T-helper 17 cell (primary cell): ENCODE measurements at regions not wholly inside any gene's neighbourhood (a gene's known extent, or its start where the extent isn't known, plus 50 kb on each side); places are given as distances from the start of the nearest gene placed in this dataset.

Experiments used
- ATAC-seq: fragments of 150-1000 bp; cut with Tn5 transposase; 2 replicates; pipeline ENCODE4 v1.10.0; 2021; ENCODE audit warnings: mild to moderate bottlenecking, moderate library complexity
- DNase-seq, 3 donors: peaks; one replicate each; pipeline versions ENCODE4 v3.0.0 to v3.0.0-alpha.2; 2020 to 2021
- H3K9me3 ChIP-seq: one replicate; pipeline ENCODE4 v1.7.0; 2013; ENCODE audit warnings: low read length, mild to moderate bottlenecking; ENCODE audit not compliant: control insufficient read depth, poor library complexity, severe bottlenecking
- H3K27ac Mint-ChIP-seq: one replicate; pipeline ENCODE4 v1.8.0; 2022; ENCODE audit warnings: mild to moderate bottlenecking, moderate library complexity, mixed read lengths
- H3K27me3 Mint-ChIP-seq: one replicate; pipeline ENCODE4 v1.8.0; 2022; ENCODE audit warnings: mixed read lengths
- H3K36me3 Mint-ChIP-seq: one replicate; pipeline ENCODE4 v1.8.0; 2022; ENCODE audit warnings: low read depth, mixed read lengths
- H3K4me1 Mint-ChIP-seq: one replicate; pipeline ENCODE4 v1.8.0; 2022; ENCODE audit warnings: mild to moderate bottlenecking, mixed read lengths
- H3K4me3 Mint-ChIP-seq: one replicate; pipeline ENCODE4 v1.8.0; 2022; ENCODE audit warnings: mild to moderate bottlenecking, moderate library complexity, mixed read lengths

DNA sequence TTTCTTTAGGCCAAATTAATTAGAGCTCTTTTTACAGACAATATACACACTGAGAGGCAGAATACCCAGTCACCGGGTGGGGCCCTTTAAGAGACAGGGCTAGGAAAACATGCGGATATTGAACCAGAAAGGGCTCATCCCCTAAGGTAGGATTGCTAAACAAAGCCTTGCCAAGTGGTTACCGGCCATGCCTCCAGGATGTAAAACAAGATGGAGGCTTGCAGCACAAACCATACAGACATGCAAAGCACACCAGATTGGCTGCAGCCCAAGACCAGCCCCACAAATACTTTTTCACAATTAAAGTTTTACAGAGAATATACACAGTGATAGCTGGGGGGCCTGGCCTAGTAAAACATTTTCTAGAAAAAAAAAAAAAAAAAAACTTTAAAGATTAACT is 210.0 kb downstream of the KLHL4 start:
- Mint-ChIP-seq H3K36me3 (no peaks in the 10 kb centered on the region), H3K4me1 (no peaks in the 10 kb centered on the region), H3K4me3 (no peak overlapping the region), H3K27me3 (no peaks in the 10 kb centered on the region), H3K27ac (no peak overlapping the region)
- no peak for ATAC-seq
- no peaks in the 10 kb centered on the region for H3K9me3 ChIP-seq
- DNase-seq = no peak

DNA sequence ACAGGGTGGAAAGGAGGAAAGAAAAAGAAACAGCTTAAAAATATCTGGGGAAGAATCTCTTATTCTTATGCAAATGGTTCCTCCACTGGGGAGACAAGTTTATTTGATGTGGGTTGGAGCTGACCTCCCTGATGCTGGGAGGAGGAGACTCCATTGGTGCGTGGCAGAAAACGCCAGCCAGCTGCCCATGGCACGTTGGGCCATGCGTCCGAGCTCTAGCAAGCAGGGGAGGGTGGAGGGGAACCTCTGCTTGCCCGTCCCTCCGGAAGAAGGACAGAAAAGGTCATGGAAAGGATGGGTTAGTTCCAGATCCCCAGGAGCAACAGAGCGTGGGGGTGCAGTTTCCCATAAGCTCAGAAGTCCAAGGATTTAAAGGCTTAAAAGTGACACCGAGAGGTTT is 210.4 kb downstream of the KLHL4 start:
- no peak for DNase-seq
- Mint-ChIP-seq H3K36me3 (no peaks in the 10 kb centered on the region), H3K4me1 (no peaks in the 10 kb centered on the region), H3K4me3 (no peak overlapping the region), H3K27ac (no peak overlapping the region), H3K27me3 (no peaks in the 10 kb centered on the region)
- H3K9me3 ChIP-seq = no peaks in the 10 kb centered on the region
- no peak for ATAC-seq

DNA sequence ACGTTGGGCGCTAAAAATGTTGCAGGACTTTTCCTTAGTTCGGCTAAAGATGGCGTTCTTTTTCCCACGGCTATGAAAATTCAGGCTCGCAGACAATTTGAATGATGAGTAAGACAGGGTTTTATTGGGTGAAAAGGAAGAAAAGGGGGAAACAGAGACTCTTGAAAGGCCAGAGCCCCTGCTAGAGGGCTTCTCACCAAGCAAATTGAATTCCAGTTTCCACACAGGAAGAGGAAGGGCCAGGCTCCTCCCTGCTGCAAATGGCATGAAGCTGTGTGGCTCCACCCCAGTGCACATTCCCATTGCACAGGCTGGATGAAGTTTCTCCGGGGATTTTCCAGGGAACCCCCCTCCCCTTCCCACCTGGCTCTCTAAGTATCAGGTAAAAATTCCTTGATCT is 210.9 kb downstream of the KLHL4 start:
- H3K9me3 ChIP-seq = no peaks in the 10 kb centered on the region
- Mint-ChIP-seq H3K4me3 (no peak overlapping the region), H3K36me3 (no peaks in the 10 kb centered on the region), H3K27ac (no peak overlapping the region), H3K27me3 (no peaks in the 10 kb centered on the region), H3K4me1 (no peaks in the 10 kb centered on the region)
- ATAC-seq = no peak
- DNase-seq = no peak

DNA sequence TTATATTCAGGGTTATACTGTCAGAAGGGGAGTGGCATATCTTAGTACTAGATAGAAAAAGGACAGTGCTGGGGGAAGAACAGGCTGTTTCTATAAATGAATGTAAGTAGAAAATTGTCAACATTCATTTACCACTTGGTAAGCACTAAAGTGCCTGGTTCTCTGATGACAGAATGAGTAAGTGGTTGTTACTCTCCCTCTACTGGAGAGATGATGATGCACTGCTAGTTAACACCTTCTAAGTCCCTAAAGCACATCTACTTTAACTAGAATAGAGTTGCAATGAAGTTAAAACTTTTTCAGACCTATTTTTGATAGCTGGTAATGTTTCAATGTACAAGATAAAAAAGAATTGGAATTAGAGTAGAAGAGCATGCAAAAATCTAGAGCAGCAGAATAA is 214.5 kb downstream of the KLHL4 start:
- H3K27me3 Mint-ChIP-seq = no peaks in the 10 kb centered on the region
- no peak overlapping the region for H3K27ac Mint-ChIP-seq
- DNase-seq (no peak), ATAC-seq (no peak)
- H3K9me3 ChIP-seq = no peaks in the 10 kb centered on the region
- H3K4me1 Mint-ChIP-seq = no peaks in the 10 kb centered on the region
- H3K4me3 Mint-ChIP-seq = no peak overlapping the region
- H3K36me3 Mint-ChIP-seq = no peaks in the 10 kb centered on the region

DNA sequence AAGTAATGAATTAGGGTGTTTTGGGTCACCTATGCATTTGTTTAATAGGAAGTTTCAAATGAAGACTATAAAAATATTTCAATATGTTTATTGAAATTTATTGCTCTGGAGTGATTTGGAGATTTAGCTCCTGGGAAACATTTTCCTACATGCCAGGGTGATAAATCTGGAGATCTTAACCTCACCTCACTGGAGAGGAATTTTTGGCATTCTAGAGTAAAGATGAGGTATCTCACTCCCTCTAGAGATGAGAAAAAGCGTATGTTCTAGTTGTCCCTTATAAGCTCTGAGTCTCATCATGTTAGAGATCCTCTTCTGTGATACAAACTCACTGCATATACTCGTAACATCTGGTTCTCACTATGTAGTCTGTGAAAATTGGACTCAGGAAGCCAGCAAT is 219.0 kb downstream of the KLHL4 start:
- DNase-seq (no peak), ATAC-seq (no peak)
- Mint-ChIP-seq H3K27ac (no peak overlapping the region), H3K27me3 (no peaks in the 10 kb centered on the region), H3K36me3 (no peaks in the 10 kb centered on the region), H3K4me1 (no peaks in the 10 kb centered on the region), H3K4me3 (no peak overlapping the region)
- no peaks in the 10 kb centered on the region for H3K9me3 ChIP-seq

DNA sequence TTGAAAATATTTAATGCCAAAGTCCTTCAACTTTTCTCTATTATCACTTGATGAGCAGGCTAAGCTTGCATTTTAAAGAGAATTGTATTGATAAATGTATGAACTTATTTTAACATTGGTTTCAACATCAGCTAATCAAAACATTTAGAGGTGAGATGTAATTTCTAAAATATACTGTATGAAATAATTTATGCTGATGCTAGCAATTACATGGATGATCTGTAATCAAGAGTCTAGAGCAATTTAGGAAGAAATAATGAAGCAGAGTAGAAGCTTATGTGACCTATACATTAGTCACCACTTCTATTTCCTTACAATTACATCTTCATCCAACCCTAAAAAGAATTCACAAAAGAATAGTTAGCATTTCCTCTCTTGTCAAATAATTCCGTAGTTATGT is 226.8 kb downstream of the KLHL4 start:
- Mint-ChIP-seq H3K27me3 (no peaks in the 10 kb centered on the region), H3K4me3 (no peak overlapping the region), H3K36me3 (no peaks in the 10 kb centered on the region), H3K4me1 (no peaks in the 10 kb centered on the region), H3K27ac (no peak overlapping the region)
- DNase-seq (no peak), ATAC-seq (no peak)
- H3K9me3 ChIP-seq = no peaks in the 10 kb centered on the region

DNA sequence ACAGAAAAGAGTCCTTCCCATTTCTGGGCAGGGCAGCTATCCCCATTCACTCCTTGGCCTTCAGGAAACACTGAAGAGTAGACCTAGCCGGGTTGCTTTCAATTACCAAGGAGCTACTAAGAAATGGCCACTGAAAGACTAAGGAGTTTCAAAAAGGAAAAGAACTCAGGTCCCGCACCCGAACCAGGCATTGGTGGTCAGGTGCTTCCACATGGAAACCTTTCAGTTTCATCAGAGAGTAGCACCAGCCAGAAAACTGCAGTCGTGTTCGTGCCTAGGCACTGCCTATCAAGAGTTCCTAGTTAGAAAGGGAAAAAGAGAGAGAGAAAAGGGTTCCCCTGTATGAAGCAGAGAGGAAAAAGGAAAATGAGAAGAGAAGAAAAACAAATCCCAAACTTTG is 237.9 kb downstream of the KLHL4 start:
- no peaks in the 10 kb centered on the region for H3K36me3 Mint-ChIP-seq
- ATAC-seq = no peak
- no peaks in the 10 kb centered on the region for H3K4me1 Mint-ChIP-seq

DNA sequence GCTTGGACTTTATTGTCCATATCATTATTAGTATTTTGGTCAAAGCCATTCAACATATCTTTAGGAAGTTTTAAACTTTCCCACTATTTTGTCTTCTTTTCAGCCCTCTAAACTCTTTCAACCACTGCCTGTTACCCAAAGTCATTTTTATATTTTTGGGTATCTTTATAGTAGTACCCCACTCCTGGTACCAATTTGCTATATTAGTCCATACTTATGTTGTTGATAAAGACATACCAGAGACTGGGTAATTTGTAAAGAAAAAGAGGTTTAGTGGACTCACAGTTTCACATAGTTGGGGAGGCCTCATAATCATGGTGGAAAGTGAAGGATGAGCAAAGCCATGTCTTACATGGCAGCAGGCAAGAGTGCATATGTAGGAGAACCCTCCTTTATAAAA is 271.4 kb downstream of the KLHL4 start:
- no peaks in the 10 kb centered on the region for H3K9me3 ChIP-seq
- Mint-ChIP-seq H3K36me3 (no peaks in the 10 kb centered on the region), H3K4me1 (no peaks in the 10 kb centered on the region), H3K27me3 (no peaks in the 10 kb centered on the region), H3K27ac (no peak overlapping the region), H3K4me3 (no peak overlapping the region)
- no peak for DNase-seq
- ATAC-seq = no peak

More for the DNA sequence above, 237.9 kb downstream of the KLHL4 start:
- no peak overlapping the region for H3K4me3 Mint-ChIP-seq
- no peaks in the 10 kb centered on the region for H3K9me3 ChIP-seq
- H3K27me3 Mint-ChIP-seq = no peaks in the 10 kb centered on the region
- no peak overlapping the region for H3K27ac Mint-ChIP-seq
- no peak for DNase-seq

DNA sequence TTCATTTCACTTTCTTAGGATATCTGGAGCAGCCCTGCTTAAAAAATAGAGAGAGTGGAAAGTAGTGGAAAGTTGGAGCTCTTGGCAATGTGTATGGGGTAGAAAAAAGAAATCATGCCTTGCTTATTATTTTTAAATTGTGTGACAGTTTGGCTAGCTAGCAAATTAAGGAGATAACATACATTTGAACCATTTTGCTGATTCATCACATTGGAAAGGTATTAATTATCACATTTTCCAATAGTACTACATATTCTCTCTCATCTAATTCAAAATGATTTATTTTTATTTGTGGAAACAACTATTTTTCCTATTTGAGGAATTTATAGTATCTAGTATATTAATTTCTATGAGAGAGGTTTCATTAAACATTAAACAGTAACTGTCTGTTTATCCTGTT is 280.4 kb downstream of the KLHL4 start:
- H3K4me3 Mint-ChIP-seq = no peak overlapping the region
- ATAC-seq = no peak
- H3K36me3 Mint-ChIP-seq = peaks cover 2% of the 10 kb centered on the region
- H3K4me1 Mint-ChIP-seq = no peaks in the 10 kb centered on the region
- no peak for DNase-seq
- no peak overlapping the region for H3K27ac Mint-ChIP-seq
- no peaks in the 10 kb centered on the region for H3K27me3 Mint-ChIP-seq
- no peaks in the 10 kb centered on the region for H3K9me3 ChIP-seq

DNA sequence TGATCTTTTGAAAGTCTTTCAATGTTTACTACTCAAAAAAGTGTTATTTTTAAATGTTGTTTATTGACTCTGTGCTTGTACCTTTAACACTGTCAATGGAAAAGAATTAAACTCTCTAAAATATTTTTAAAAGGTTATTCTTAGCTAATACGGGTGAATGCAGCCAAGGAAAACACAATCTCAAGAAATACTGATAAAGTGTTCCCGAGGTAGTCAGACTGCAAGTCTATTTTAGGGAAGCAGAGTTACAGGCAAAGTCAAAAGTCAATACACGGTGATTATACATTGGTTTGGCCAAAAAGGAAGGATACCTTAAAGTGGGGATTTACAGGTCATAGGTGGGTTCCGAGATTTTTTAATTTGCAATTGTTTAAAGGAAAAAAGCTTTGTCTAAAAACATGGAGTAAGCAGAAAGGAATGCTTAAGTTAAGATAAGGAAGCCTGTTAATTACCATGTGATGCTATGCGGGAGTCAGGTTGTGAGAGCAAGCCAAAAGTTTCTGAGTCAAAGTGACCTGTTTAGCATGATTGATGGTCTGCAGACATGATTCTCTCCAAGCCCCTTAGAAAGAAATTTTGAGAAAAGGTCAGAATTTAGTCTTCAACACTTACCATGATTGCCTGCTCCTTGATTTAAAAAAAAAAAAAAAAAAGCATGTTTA is 288.4 kb downstream of the KLHL4 start:
- DNase-seq (no peak), ATAC-seq (no peak)
- no peak overlapping the region for H3K4me3 Mint-ChIP-seq
- H3K27ac Mint-ChIP-seq = no peak overlapping the region
- no peaks in the 10 kb centered on the region for H3K4me1 Mint-ChIP-seq
- no peaks in the 10 kb centered on the region for H3K27me3 Mint-ChIP-seq
- H3K36me3 Mint-ChIP-seq = no peaks in the 10 kb centered on the region
- no peaks in the 10 kb centered on the region for H3K9me3 ChIP-seq

DNA sequence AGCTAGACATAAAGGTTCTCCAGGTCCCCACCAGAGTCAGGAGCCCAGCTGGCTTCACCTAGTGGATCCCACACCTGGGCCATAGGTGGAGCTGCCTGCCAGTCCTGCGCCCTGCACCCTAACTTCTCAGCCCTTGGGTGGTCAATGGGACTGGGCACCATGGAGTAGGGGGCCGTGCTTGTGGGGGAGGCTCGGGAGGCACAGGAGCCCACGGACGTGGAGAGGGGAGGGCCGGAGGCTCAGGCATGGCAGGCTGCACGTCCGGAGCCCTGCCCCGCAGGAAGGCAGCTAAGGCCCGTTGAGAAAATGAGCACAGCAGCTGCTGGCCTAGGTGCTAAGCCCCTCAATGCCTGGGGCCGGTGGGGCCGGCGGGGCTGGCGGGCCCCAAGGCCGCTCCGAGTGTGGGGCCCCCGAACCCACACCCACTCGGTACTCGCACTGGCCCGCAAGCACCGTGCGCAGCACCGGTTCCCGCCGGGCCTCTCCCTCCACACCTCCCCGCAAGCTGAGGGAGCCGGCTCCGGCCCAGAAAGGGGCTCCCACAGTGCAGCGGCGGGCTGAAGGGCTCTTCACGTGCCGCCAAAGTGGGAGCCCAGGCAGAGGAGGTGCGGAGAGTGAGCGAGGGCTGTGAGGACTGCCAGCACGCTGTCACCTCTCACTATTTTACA is 291.1 kb downstream of the KLHL4 start:
- no peaks in the 10 kb centered on the region for H3K4me1 Mint-ChIP-seq
- H3K4me3 Mint-ChIP-seq = no peak overlapping the region
- H3K27ac Mint-ChIP-seq = no peak overlapping the region
- no peaks in the 10 kb centered on the region for H3K36me3 Mint-ChIP-seq
- H3K9me3 ChIP-seq = no peaks in the 10 kb centered on the region
- DNase-seq (peak in 1 of 3 donors; percentile 1), ATAC-seq (no peak)
- H3K27me3 Mint-ChIP-seq = no peaks in the 10 kb centered on the region

DNA sequence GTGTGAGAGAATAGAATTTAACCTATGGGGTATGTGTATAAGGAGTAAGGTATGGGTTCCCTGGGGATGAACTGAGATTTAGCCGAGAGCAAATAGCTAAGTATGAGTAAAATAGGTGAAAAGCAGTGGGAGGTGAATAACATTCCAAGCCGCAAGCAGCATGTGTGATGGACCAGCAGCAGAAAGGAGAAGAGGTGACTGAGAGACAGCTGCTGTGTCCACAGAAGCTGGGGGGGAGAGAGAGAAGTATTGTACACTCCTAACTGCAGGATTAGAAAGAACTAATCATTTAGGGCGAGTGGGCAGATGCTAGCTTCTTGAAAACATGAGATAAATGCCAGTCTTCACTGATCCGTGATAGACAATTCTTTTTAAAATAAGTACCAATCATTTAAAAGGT is 296.0 kb downstream of the KLHL4 start:
- H3K9me3 ChIP-seq = no peaks in the 10 kb centered on the region
- ATAC-seq = no peak
- H3K4me1 Mint-ChIP-seq = no peaks in the 10 kb centered on the region
- H3K27me3 Mint-ChIP-seq = no peaks in the 10 kb centered on the region
- no peak for DNase-seq
- H3K4me3 Mint-ChIP-seq = no peak overlapping the region
- H3K27ac Mint-ChIP-seq = no peak overlapping the region
- H3K36me3 Mint-ChIP-seq = no peaks in the 10 kb centered on the region

DNA sequence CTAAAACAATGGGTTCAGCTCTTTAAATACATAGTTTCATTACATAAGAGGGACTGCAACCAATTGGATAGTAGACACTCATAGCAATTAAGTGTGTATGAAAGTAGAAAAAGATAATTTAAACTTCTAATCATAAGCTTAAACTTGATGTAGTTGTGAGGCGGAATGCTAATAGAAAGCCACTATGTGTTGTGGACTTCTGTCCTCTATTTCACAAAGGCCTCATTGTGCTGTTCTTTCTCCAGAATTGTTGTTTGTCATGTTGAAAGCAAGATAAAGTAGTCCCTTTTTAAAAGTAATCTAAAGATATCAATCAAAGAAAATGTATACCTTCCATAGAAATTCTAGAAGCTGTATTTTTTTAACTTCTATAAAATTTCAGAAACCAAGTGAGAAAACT is 329.4 kb downstream of the KLHL4 start:
- H3K27me3 Mint-ChIP-seq = no peaks in the 10 kb centered on the region
- no peaks in the 10 kb centered on the region for H3K9me3 ChIP-seq
- H3K4me1 Mint-ChIP-seq = no peaks in the 10 kb centered on the region
- no peaks in the 10 kb centered on the region for H3K36me3 Mint-ChIP-seq
- no peak overlapping the region for H3K4me3 Mint-ChIP-seq
- DNase-seq = no peak
- ATAC-seq = no peak
- H3K27ac Mint-ChIP-seq = no peak overlapping the region

DNA sequence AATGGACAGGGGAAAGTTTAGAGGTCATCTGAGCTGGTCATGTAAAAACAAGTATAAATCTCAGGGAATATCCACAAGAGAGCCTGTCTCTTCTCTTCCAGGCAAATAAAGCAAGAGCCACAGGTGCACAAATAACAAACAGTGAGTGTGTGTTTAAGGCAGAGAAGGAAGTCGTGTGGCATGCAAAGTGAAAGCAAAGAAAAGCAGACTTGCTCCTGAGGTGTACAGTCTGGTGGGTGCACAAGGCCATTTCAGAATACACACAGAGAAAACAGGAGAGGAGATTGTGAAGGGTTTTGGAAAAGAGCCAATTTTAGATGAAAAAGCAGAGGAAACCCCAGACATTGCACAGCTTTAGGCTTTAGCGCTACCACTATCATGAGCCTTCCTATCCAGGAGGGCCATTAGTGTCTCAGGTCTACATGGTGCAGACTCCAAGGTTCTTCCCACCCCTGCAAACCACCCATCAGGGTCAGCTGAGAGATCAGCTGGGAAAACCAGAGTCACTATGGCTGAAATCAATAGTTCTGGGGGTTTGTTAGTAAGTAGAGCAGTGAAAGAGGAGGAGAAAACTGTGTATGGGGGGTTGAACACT is 355.8 kb downstream of the KLHL4 start:
- no peaks in the 10 kb centered on the region for H3K9me3 ChIP-seq
- DNase-seq (no peak), ATAC-seq (no peak)
- Mint-ChIP-seq H3K36me3 (no peaks in the 10 kb centered on the region), H3K4me1 (peaks cover 5% of the 10 kb centered on the region), H3K4me3 (peak overlapping the region; percentile 64), H3K27ac (no peak overlapping the region), H3K27me3 (no peaks in the 10 kb centered on the region)
